ENCODE measurements at regions not wholly inside any gene's neighbourhood (a gene's known extent, or its start where the extent isn't known, plus 50 kb on each side); places are given as distances from the start of the nearest gene placed in this dataset.

DNA sequence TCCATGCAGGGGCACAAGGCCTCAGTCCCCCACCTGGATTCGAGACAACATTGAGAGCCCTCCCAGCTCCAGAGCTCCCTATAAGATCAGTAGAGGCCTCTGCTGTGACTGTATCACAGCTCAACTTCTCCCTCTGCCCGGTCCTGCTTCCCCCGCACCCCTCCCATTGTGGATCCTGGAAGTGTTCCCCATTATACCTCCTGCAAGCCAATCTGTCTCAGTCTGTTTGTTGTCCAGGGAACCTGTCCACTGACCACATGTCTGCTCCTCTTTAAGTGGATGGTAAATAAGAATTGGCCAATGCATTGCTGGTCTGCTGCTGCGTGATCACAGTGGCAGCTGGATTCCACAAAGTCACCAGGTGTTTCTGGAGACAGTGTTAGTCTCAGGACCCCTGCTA lies 259.7 kb upstream of the HABP2 start:
- TF ChIP-seq, protein P1, sequence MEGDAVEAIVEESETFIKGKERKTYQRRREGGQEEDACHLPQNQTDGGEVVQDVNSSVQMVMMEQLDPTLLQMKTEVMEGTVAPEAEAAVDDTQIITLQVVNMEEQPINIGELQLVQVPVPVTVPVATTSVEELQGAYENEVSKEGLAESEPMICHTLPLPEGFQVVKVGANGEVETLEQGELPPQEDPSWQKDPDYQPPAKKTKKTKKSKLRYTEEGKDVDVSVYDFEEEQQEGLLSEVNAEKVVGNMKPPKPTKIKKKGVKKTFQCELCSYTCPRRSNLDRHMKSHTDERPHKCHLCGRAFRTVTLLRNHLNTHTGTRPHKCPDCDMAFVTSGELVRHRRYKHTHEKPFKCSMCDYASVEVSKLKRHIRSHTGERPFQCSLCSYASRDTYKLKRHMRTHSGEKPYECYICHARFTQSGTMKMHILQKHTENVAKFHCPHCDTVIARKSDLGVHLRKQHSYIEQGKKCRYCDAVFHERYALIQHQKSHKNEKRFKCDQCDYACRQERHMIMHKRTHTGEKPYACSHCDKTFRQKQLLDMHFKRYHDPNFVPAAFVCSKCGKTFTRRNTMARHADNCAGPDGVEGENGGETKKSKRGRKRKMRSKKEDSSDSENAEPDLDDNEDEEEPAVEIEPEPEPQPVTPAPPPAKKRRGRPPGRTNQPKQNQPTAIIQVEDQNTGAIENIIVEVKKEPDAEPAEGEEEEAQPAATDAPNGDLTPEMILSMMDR (IDR thresholded peaks at IDR 0.05), result no peak
- no peak for TF ChIP-seq POLR2A (IDR thresholded peaks at IDR 0.05)

Measured in lower leg skin (tissue), 3 donors.